HG03457 (cell line): ENCODE measurements at regions not wholly inside any gene's neighbourhood (a gene's known extent, or its start where the extent isn't known, plus 50 kb on each side); places are given as distances from the start of the nearest gene placed in this dataset.
"Not testable (repeated sequence)": the region's sequence is repeated elsewhere in the genome, so short reads cannot be mapped to it uniquely, and the experiment has no call there.

Source experiments
- ATAC-seq: cut with Tn5 transposase; IDR thresholded peaks from one replicate; pipeline ENCODE4 v1.9.1; 2021; ENCODE audit warnings: moderate number of reproducible peaks; ENCODE audit not compliant: unreplicated experiment

DNA sequence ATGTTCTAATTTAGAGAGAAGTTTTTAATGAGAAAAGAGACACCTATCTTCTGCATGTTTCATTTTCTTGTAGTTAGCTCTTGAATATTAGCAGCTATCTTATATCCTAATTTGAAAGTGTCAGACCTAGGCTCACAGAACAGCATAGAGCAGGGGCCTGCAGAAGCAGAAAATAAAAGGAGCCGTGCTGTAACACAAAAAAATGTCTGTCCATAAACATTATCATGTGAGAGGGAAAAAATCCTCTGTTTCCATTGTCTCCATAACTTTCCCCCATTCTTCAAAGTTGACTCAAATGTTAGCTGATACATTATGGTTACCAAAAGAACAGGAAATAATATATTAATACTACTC is 329.2 kb upstream of the EPHA5 start:
- no peak for ATAC-seq

DNA sequence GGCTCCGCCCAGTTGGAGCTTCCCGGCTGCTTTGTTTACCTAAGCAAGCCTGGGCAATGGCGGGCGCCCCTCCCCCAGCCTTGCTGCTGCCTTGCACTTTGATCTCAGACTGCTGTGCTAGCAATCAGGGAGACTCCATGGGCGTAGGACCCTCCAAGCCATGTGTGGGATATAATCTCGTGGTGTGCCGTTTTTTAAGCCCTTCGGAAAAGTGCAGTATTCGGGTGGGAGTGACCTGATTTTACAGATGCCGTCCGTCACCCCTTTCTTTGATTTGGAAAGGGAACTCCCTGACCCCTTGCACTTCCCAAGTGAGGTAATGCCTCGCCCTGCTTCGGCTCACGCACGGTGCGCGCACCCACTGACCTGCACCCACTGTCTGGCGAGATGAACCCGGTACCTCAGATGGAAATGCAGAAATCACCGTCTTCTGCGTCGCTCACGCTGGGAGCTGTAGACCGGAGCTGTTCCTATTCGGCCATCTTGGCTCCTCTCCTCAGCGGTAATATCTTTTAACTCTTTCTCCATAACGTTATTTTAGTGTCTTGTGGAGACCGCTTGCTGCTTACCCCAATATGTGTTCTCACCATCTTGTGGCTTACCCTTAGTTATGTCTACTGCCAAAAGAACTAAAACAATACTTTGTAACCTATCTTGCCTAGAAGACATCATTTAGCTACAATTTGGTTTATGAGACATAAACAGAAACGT is 328.7 kb upstream of the EPHA5 start:
- not testable (repeated sequence) for ATAC-seq

GRCh38 chr4:65983061-65983460 is 312.8 kb upstream of the EPHA5 start:
- no peak for ATAC-seq

DNA sequence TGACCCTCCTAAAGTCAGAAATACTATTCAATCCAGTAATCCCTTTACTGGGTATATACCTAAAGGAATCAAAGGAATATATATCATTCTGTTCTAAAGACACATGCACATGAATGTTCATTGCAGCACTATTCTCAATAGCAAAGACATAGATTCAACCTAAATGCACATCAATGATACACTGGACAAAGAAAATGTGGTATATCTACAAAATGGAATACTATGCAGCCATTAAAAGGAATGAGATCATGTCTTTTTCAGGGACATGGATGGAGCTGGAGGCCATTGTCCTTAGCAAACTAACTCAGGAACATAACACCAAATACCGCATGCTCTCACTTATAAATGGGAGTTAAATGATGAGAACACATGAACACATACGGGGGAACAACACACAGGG is 306.0 kb upstream of the EPHA5 start:
- ATAC-seq: no peak

GRCh38 chr4:65973186-65973585 is 302.9 kb upstream of the EPHA5 start:
- no peak for ATAC-seq

GRCh38 chr4:65971686-65972085 is 301.4 kb upstream of the EPHA5 start:
- no peak for ATAC-seq

- ATAC-seq: no peak
These were observed 298.7 kb upstream of the EPHA5 start for GRCh38 chr4:65968831-65969558.

DNA sequence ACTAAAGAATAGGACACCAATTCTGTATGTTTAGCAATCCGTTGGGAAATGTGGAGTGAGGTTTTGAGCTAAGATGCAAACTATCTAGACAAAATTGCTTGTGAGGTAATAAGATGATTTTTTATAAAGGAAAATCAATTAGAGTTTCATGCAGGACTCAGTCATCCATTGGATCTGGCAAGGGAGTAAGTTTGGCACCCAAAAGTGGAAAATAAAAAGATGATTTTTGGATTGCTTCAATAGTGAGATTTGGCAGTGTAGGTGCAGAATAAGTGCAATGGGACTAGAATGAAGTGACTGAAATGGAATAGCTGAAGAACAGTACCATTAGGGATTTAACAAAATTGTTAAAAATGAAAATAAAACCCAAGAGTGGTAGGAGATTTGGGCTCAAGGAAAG is 290.5 kb upstream of the EPHA5 start:
- no peak for ATAC-seq

DNA sequence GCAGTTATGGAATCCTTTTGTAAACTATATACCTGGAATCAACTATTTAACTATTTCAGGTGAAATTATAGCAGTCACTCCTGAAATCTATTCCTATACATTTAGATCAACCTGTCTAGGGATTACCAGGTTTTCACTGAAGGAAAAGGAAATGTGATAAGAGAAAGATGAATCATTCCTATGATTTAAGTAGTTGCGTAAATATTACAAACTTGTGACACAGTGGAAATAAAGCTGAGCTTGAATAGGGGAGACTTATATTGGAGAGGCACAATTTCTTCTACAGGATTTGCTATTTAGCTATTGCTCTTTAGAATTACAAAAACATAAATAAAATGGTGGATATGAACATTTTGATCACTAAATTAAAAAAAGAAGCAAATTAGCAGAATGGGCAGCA is 284.1 kb upstream of the EPHA5 start:
- no peak for ATAC-seq

- no peak for ATAC-seq
These were observed 280.9 kb upstream of the EPHA5 start for GRCh38 chr4:65951177-65951576.

GRCh38 chr4:65943076-65943475 is 272.8 kb upstream of the EPHA5 start:
- no peak for ATAC-seq

DNA sequence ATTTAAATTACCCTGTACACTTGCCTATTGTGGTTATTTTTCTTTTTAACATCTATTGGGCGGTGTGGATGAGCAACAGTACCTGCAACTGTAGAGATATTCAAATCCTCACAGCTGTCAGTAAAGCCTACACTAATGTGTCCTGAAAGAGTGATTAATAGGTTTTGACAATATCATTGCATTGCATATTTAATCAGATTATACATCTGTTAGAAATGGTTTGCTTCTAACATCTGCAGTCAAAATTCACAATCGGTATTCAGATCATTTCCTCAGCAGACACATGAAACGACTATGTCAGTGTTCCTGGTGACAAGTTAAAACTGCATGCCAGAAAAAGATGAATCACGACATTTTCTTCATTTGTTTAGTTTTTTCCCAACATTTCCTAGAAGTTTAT is 254.6 kb upstream of the EPHA5 start:
- ATAC-seq: no peak

DNA sequence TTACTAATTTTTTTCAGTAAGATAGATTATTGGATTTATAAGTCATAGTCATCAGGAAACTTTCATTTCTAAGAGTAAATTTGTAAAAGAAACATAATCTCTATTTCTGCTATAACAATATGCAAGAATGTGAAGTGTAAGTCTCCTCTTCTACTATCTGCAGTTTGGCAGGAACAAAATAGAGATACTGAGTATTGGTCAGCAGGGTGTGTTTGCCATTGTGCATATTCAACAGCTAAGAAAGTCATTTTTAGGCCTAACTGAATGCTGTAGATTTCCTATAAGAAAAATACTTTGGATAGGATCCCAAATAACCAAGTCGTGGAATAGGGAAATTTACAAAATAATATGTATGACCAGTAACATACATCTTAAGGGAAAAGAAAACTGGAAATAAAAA is 253.3 kb upstream of the EPHA5 start:
- no peak for ATAC-seq

- no peak for ATAC-seq
These were observed 250.9 kb upstream of the EPHA5 start for GRCh38 chr4:65921180-65921579.

- no peak for ATAC-seq
These were observed 248.6 kb upstream of the EPHA5 start for GRCh38 chr4:65918872-65919271.

GRCh38 chr4:65918212-65918611 is 247.9 kb upstream of the EPHA5 start:
- ATAC-seq: no peak

- ATAC-seq: no peak
These were observed 247.2 kb upstream of the EPHA5 start for GRCh38 chr4:65917486-65917885.

DNA sequence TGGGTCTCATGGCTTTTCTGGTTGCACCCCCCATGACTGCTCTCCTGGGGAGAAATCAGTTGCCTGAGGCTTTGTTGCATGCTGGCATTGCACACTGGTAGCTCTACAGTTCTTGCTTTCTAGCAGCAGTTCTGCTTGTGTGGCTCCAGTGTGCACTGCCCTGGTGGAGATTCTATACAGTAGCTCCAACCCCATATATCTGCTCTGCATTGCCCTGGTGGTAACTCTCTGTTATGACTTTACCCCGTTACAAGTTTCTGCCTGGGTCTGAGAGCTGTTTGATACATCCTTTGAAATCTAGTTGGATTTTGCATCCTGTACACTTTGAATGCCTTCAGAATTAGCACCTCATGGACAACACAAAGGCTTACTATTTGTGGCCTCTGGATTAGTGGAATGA is 241.4 kb upstream of the EPHA5 start:
- no peak for ATAC-seq

- ATAC-seq: no peak
These were observed 223.9 kb upstream of the EPHA5 start for GRCh38 chr4:65893957-65894755.

DNA sequence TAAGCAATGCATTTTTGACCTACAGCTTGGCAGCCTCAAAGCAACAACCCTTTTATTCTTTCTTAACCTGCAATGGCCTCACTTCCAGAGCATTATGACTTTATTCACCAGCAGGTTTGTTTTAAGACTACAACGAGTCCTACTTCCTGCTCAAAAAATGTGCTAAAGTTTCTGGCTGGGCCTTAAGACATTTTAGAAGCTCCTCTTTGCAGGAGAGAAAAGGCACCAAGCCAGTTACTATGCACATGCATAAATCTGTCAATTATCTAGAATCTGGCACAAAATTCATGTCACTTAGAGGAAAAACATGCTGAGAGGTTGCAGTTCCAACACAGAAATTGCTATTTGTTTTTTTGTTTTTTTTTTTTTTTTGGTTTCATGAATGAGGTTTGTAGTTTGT is 223.0 kb upstream of the EPHA5 start:
- no peak for ATAC-seq

DNA sequence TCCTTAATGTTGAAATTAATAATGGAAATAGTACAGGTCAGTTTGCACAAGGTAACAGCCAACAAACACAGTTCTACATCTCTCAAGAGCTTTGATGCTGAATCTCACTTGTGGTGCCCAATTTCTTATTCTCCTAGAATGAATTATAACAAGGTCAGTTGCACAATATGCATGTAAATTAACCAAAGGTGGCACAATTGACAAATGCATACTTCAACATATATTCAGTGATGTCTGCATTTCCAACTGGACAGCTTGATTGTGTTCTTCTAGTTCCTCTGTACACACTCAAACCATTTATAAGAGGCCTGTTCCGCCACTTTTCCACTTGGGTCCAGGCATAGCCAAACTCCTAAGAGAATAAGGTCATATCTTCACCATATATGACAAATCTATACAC is 210.3 kb upstream of the EPHA5 start:
- no peak for ATAC-seq
